LNCaP clone FGC (cell line): ENCODE measurements at regions not wholly inside any gene's neighbourhood (a gene's known extent, or its start where the extent isn't known, plus 50 kb on each side); places are given as distances from the start of the nearest gene placed in this dataset.

Experiments used
- DNase-seq: peaks from one replicate; pipeline ENCODE4 v3.0.0-alpha.2; 2011; ENCODE audit warnings: low read depth
- H3K4me3 ChIP-seq: 2 replicates; pipeline ENCODE4 v1.5.1; 2011; ENCODE audit warnings: mild to moderate bottlenecking, low read depth, low read length, control low read depth
- TF ChIP-seq, protein P1 (sequence below): IDR thresholded peaks from 2 replicates; pipeline ENCODE4 v1.5.1; 2012; ENCODE audit warnings: mild to moderate bottlenecking; ENCODE audit not compliant: control insufficient read depth, insufficient read depth; ENCODE audit errors: extremely low read depth

GRCh38 chr9:108683245-108683644, 172.5 kb downstream of the ACTL7B start:
- H3K4me3 ChIP-seq = no peak overlapping the region
- TF ChIP-seq, protein P1, sequence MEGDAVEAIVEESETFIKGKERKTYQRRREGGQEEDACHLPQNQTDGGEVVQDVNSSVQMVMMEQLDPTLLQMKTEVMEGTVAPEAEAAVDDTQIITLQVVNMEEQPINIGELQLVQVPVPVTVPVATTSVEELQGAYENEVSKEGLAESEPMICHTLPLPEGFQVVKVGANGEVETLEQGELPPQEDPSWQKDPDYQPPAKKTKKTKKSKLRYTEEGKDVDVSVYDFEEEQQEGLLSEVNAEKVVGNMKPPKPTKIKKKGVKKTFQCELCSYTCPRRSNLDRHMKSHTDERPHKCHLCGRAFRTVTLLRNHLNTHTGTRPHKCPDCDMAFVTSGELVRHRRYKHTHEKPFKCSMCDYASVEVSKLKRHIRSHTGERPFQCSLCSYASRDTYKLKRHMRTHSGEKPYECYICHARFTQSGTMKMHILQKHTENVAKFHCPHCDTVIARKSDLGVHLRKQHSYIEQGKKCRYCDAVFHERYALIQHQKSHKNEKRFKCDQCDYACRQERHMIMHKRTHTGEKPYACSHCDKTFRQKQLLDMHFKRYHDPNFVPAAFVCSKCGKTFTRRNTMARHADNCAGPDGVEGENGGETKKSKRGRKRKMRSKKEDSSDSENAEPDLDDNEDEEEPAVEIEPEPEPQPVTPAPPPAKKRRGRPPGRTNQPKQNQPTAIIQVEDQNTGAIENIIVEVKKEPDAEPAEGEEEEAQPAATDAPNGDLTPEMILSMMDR = no peak
- DNase-seq = no peak

DNA sequence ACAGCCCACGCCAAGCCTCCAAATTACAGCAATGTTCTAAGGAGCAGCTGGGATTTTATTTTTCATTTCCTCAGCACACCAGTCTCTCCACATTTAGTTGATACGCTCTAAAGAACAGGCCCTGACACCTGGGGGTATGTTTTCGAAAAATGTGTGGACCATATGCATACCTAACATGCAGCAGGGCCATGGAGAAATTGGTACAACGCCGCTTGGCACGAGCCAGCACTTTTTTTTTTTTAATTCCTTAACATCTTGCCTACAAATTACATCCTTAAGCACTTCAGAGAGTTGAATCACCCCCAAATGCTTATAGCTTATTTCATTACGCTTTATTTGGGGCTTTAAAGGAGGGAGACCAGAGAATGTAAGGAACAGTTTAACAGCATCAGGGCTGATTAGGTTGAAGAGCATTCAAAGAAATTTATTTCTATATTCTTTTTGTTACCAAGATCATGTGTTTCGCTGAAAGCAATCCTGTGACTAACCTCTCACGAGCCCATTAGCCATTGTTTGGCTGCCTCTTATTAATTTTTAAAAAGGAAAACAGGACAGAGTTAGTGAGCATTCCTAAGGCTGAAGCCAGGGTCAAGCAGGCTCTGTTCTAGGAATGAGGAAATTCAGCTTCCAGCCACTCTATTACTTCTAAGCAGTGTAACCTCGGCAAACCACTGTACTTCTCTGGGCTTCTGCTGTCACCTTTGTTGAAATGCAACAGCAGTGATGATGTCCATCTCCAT, 173.8 kb downstream of the ACTL7B start:
- H3K4me3 ChIP-seq = no peak overlapping the region
- DNase-seq = no peak
- TF ChIP-seq, protein P1 = no peak

GRCh38 chr9:108680946-108681345, 174.8 kb downstream of the ACTL7B start:
- TF ChIP-seq, protein P1 = no peak
- DNase-seq = no peak
- no peak overlapping the region for H3K4me3 ChIP-seq

- TF ChIP-seq, protein P1 = no peak
- DNase-seq = no peak
- H3K4me3 ChIP-seq = no peak overlapping the region
Observed at GRCh38 chr9:108677776-108678175, 178.0 kb downstream of the ACTL7B start.

- TF ChIP-seq, protein P1 = no peak
- H3K4me3 ChIP-seq = no peak overlapping the region
- DNase-seq = no peak
Observed at GRCh38 chr9:108676355-108676754, 179.4 kb downstream of the ACTL7B start.

GRCh38 chr9:108675708-108676107, 180.1 kb downstream of the ACTL7B start:
- no peak for DNase-seq
- TF ChIP-seq, protein P1 = no peak
- H3K4me3 ChIP-seq = no peak overlapping the region

DNA sequence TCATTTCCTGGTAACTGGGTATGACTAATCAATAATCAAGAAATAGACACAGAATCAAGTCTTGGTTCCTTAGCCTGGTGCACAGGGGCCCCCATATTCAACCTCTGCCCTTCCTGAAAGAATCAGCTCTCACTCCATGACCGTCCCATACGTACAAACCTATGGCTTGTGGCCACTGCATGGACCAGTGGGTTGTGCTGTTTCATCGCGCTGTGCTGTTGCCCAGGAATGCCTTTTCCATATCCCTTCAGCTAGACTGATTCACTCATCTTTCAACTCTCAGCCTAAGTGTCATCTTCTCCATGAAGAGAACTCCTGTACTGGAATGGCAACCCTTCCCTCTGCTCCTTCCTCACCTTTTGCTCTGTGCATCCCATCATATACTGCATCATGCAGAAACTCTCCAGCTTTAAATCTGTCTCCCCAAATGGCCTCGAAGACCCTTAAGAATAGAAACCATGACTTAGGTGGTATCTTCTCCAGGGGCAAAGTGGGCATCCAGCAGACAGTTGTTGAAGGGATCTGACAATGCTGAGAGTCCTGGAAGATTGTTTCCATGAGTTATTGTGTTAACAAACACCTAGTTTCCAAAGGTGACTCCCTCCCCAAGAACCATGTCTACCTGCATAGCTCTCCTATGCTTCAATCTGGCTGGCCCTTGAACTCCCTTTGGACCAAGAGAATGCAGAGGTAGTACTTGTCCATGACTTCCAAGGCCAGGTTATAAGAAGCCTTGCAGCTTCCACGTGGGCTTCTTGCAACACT, 180.8 kb downstream of the ACTL7B start:
- no peak overlapping the region for H3K4me3 ChIP-seq
- TF ChIP-seq, protein P1 = no peak
- DNase-seq = no peak
